Ovary (tissue), 3 donors: ENCODE measurements at regions not wholly inside any gene's neighbourhood (a gene's known extent, or its start where the extent isn't known, plus 50 kb on each side); places are given as distances from the start of the nearest gene placed in this dataset.

Experiments used
- POLR2A ChIP-seq: fragments of 450-650 bp; IDR thresholded peaks from one replicate; pipeline ENCODE4 v1.6.1; 2017; ENCODE audit warnings: antibody characterized with exemption, mild to moderate bottlenecking, moderate library complexity
- TF ChIP-seq, protein P1 (sequence below), 3 donors: fragments of 450-650 bp in 2 of 3; fragments of 200-600 bp in 1 of 3; IDR thresholded peaks; one replicate each; pipeline versions ENCODE4 v1.5.1 to v1.8.0; 2016 to 2022; ENCODE audit warnings: antibody characterized with exemption in 3 of 3, mild to moderate bottlenecking in 1 of 3
- donor health status: DM: no; HTN: no; CAD: no.

DNA sequence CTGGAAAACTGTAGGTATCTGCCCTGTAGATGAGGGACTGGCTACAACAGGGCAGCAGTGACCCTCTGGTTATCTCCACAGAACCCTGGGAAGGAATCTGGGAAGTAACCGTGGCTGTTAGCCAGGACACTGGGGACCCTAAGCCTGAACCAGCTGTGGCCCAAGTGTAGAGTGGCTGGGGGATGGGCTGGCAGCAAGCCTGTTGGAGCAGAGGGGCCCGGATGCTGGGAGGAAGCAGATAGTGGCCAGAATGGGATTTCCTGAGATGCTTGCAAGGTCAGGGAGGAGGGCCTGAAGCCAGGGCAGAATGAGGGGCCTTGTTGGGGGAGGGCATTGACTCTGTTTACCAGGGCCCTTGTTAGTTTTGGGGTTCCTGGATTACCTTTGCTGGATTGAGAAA, 161.0 kb upstream of the EOLA2 start:
- TF ChIP-seq, protein P1, sequence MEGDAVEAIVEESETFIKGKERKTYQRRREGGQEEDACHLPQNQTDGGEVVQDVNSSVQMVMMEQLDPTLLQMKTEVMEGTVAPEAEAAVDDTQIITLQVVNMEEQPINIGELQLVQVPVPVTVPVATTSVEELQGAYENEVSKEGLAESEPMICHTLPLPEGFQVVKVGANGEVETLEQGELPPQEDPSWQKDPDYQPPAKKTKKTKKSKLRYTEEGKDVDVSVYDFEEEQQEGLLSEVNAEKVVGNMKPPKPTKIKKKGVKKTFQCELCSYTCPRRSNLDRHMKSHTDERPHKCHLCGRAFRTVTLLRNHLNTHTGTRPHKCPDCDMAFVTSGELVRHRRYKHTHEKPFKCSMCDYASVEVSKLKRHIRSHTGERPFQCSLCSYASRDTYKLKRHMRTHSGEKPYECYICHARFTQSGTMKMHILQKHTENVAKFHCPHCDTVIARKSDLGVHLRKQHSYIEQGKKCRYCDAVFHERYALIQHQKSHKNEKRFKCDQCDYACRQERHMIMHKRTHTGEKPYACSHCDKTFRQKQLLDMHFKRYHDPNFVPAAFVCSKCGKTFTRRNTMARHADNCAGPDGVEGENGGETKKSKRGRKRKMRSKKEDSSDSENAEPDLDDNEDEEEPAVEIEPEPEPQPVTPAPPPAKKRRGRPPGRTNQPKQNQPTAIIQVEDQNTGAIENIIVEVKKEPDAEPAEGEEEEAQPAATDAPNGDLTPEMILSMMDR (IDR thresholded peaks at IDR 0.05): no peak
- TF ChIP-seq POLR2A: no peak
